Gastroesophageal sphincter (tissue), 3 donors: ENCODE measurements at regions not wholly inside any gene's neighbourhood (a gene's known extent, or its start where the extent isn't known, plus 50 kb on each side); places are given as distances from the start of the nearest gene placed in this dataset.

Source experiments
- CTCF ChIP-seq, 4 experiments: fragments of 200-600 bp in 2 of 4; fragments of 450-650 bp in 2 of 4; sonication (generic) in 1 of 4; IDR thresholded peaks; one replicate each; pipeline ENCODE4 v1.5.1; 2017 to 2019; ENCODE audit warnings: antibody characterized with exemption in 4 of 4, mild to moderate bottlenecking in 2 of 4, moderate library complexity in 2 of 4
- POLR2AphosphoS5 ChIP-seq: sonication (generic); formaldehyde crosslinking; IDR thresholded peaks from one replicate; pipeline ENCODE4 v1.6.1; 2017; ENCODE audit warnings: antibody characterized with exemption

- TF ChIP-seq CTCF (IDR thresholded peaks at IDR 0.05) (no peak), POLR2AphosphoS5 (no peak)
These were observed 61.6 kb upstream of the CD302 start for GRCh38 chr2:159859583-159859982.
